ENCODE measurements at regions not wholly inside any gene's neighbourhood (a gene's known extent, or its start where the extent isn't known, plus 50 kb on each side); places are given as distances from the start of the nearest gene placed in this dataset.

DNA sequence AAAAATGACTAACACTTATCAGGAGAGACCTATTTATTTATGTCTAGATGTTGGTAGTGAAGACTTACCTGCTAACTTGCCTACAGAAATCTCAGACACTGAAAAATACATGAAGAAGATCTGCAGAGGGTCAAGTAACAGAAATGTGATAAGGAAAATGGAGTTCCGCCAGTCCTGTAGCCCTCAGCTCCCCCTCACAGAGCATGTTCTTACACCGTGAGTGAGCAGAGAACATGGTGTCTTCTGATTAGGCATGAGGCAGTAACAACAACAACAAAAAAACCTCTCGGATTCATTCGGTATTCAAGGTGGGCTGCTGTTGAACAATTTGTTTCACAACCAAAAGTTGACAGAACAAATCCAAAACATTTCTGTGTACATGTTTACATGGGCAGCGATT is 162.0 kb upstream of the SNX2 start:
- TF ChIP-seq CTCF (IDR thresholded peaks at IDR 0.05) (no peak), POLR2A (IDR thresholded peaks at IDR 0.05) (no peak), EP300 (IDR thresholded peaks at IDR 0.05) (no peak), POLR2AphosphoS5 (IDR thresholded peaks at IDR 0.05) (no peak)

Data from gastroesophageal sphincter (tissue), 3 donors.